GM13976 (cell line): ENCODE measurements at regions not wholly inside any gene's neighbourhood (a gene's known extent, or its start where the extent isn't known, plus 50 kb on each side); places are given as distances from the start of the nearest gene placed in this dataset.

Source experiments
- DNase-seq: peaks from one replicate; pipeline ENCODE4 v3.0.0; 2012; ENCODE audit warnings: low spot score
- CTCF ChIP-seq: IDR thresholded peaks from 2 replicates; pipeline ENCODE4 v1.5.1; 2012; ENCODE audit warnings: borderline replicate concordance, mild to moderate bottlenecking; ENCODE audit not compliant: insufficient read depth; ENCODE audit errors: extremely low read depth, missing control alignments, control extremely low read depth
- in situ Hi-C: fragments of 300-500 bp; cut with MboI; formaldehyde crosslinking; loops from one replicate; pipeline ENCODE4 v1.12.0; 2022; ENCODE audit warnings: low sequenced_read_pairs, mixed read lengths, inconsistent platforms; ENCODE audit not compliant: unreplicated experiment

- TF ChIP-seq CTCF = no peak
- in situ Hi-C loops = no loop called here
- DNase-seq = no peak
Observed at GRCh38 chr20:7358670-7359069, 581.6 kb downstream of the HAO1 start.

GRCh38 chr20:7359739-7360138, 580.5 kb downstream of the HAO1 start:
- in situ Hi-C loops = no loop called here

GRCh38 chr20:7361321-7361720, 578.9 kb downstream of the HAO1 start:
- no peak for DNase-seq
- no peak for TF ChIP-seq CTCF
- in situ Hi-C loops = no loop called here

More at GRCh38 chr20:7359739-7360138, 580.5 kb downstream of the HAO1 start:
- DNase-seq = no peak
- no peak for TF ChIP-seq CTCF

GRCh38 chr20:7361931-7362330, 578.3 kb downstream of the HAO1 start:
- no peak for TF ChIP-seq CTCF
- no peak for DNase-seq
- in situ Hi-C loops = no loop called here

- no peak for DNase-seq
- TF ChIP-seq CTCF = no peak
- in situ Hi-C loops = no loop called here
Observed at GRCh38 chr20:7362601-7363000, 577.7 kb downstream of the HAO1 start.

GRCh38 chr20:7366189-7366588, 574.1 kb downstream of the HAO1 start:
- in situ Hi-C loops = no loop called here
- no peak for TF ChIP-seq CTCF
- no peak for DNase-seq
